GM19455 (cell line): ENCODE measurements at regions not wholly inside any gene's neighbourhood (a gene's known extent, or its start where the extent isn't known, plus 50 kb on each side); places are given as distances from the start of the nearest gene placed in this dataset.
A peak's percentile ranks its signal among the peaks of the same experiment; 100 is the strongest.

Experiments used
- ATAC-seq: cut with Tn5 transposase; IDR thresholded peaks from one replicate; pipeline ENCODE4 v1.9.1; 2021; ENCODE audit not compliant: unreplicated experiment

DNA sequence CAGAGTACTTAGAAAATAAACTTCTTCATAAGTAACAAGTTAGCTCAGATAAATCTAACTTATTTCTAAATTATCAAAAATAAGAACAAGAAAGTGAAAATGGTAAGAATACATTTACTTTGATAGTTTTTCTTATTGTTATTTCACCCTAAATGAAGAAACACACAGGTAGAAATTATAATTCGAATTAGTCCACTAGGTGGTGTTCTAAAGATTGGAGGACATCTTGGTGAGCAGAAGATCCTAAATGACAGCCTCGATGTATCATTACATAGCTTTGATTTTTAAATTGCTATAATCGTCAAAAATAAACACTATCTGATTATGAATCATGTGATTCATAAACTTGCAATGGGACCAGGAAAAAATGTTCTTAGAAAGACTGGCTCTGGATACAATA, 280.8 kb upstream of the UBE2E2 start:
- no peak for ATAC-seq

DNA sequence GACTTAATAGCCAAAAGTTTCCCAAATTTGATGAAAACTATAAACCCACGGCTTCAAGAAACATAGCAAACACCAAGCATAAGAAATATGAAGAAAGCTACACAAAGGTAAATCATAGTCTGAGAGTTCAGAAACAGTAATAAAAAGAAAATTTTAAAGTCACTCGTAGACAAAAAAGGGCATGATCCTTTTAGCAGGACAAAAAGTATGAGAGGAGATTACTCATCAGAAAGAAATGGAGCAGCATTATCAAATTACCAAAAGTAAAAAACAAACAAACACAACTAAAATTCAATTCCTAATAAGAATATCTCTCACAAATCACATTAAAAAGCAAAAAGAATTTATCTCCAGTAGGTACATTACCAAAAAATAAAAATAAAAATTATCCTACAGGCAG, 279.4 kb upstream of the UBE2E2 start:
- no peak for ATAC-seq

DNA sequence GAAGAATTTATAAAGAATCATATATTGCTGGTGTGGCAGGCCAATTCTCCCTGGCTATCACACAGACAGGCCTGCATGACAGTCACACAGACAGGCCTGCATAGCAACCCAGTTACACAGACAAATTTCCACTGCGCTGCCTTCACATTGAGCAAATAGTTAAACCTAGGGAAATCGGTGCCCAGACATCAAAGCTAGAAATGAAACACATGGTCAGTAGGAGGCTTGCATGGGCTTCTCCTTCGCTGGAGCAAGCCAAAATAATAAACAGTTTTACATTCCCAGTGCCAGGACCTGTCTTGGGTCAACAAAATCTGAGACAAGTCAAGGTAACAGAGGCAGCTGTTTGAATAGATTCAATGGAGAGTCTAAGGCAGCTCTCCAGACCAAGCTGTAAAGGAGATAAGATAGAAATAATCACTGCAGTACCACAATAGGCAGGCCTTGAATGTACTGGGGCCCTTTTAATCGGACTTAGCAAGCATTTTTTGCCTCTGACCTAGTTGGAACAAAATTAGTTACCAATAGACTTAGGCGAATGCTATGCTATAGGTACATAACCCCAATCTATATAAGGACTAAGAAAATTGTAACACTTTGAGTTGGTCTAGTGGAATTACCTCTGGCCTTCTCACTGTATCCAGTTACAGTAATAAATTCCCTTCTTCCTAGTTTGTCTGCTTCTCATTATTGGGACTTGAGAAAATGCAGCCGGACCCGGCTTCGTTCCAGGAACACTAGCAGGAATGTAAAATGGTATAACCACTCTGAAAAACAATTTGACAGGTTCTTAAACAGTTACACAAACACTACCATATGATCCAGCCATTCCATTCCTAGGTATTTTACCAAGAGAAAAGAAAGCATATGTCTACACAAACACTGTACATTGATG, 274.7 kb upstream of the UBE2E2 start:
- ATAC-seq, result no peak

DNA sequence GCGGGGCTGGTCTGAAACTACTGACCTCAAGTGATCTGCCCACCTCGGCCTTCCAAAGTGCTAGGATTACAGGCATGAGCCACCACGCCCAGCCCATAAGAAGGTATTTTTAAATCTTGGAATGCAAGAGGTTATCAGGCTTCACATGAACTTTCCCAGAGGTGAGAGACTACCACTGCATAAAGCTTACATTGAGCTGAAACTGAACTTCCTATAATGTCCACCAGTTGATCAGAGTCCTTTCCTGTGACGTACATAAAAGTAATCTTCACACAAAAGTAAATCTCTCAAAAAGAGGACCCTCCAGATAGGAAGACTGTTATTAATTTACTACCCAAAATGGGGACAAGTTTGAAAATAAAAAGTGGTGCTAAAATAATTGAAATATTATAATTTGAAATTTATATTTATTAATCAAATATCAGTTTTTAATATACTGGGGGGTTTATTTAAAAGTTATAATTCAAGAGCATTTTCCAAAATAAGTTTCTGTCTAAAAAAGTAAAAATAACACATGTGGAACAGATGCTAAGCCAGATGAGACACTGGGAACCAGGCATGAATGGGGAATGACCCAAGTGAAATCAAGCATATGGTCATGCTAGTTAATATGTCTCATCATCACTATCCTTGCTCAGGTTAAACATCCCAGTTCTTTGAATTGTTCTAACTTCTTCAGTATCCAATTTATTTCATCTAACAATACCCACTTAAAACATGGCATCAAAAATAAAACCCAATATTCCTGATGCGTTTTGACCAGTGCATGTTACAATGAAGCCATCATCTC, 269.9 kb upstream of the UBE2E2 start:
- ATAC-seq, result no peak

DNA sequence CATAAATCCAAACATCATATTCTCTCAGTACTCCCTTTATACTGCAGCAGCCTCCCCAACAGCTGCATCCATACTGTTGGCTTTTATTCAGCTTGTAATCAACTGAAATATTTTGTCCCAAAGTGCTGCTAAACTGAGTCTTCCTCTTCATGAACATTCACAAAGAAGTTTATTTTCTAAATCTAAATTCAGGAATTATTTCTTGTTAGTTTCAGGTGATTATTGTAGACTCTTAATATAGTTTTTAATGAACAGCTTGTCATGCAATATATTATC, 269.3 kb upstream of the UBE2E2 start:
- ATAC-seq, result no peak

DNA sequence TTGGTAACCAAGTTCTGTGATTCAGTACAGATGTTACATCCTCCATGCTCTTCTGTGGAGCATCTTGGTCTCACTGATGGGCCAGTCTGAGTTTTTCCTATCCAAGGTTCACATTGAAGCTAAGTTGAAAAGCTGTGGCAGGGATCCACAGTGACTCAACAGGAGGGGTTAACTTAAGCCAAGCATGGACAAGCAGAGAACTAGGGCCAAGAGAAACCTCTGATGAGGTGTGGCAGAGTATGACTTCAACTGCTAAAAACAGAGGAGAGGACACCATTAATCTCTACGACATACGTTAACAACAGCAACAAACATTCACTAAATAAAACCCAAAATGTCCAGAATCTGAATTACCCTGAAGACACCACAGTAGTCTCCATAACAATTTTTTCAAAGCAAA, 268.1 kb upstream of the UBE2E2 start:
- no peak for ATAC-seq

DNA sequence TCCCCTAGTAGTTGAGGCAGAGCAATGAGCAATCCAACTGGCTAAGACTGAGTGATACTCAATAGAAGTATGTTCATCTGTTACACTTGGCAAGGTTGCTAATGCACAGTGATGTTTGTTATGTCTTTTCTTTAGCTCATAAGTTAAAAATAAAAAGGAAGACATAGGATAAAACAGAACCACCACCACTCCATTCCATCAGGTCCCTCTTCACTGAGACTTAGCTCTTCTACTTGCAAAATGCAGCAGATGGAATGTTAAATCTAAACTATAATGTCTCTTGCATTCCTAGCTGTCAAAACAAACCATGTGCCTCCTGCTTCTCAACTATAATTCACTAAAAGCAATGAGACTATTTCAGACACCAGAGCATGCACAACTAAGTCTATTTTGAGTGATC, 265.6 kb upstream of the UBE2E2 start:
- no peak for ATAC-seq

DNA sequence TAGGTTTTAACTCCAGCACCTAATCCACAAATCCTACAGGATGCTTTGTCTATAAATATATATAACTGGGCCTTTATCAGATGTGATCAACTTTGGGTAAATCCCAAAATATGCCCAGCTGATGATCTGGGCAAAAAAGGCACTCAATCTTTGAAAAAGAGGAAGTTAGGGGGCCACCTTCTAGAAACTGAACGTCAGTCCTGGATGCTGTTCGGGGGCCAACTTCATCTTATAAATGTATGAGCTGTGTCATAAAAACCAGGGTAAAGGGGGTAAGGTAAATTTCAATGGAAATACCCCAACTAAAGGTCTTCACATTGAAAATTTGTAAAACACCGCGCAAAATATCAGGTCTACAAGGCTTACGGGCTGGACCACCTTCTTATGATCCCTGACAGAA, 264.4 kb upstream of the UBE2E2 start:
- no peak for ATAC-seq

DNA sequence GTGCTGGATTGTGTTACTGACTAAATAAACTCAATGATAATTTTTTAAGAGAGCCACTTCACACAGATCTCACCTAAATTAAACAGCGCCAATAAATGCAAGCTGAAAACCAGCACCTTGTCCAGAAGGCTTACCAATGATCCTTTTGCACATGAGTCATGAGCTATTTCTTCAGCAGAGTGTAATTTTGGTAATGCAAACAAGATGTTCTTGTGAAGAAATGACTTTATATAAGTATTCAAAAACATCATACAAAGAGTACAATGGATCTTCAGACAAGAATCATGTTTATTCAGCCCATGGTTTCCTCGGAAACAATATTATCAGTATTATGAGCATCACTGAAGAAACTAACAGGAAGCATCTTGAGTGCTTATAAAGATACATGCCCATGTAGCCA, 263.8 kb upstream of the UBE2E2 start:
- ATAC-seq, result no peak

DNA sequence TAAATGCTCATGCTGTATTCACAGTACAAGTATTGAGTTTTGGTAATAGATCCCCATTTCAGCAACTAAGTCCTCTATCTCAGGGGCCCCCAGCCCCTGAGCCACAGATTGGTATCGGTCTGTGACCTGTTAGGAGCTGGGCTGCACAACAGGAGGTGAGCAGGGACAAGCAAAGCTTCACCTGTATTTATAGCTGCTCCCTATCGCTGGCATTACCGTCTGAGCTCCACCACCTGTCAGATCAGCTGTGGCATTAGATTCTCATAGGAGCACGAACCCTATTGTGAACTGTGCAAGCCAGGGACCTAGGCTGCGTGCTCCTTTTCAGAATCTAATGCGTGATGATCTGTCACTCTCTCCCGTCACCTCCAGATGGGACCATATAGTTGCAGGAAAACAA, 262.8 kb upstream of the UBE2E2 start:
- no peak for ATAC-seq

DNA sequence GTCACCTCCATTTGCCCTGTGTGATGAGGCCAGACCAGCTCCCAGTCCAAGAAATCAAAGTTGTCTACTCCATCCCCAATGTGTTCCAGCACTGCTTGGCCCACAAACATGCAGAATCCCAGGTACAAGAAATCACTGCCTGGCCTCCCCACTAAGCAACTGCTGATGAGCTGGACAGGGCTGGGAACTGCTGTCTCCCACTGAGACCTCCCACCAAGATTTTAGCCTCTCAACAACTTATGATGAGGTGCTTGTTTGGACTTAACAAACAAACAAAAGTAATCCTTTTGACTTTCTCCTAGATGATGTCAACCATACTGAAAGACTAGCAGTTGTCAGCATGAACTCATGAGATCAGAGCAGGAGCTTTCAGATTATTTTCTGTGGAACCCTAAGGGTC, 260.1 kb upstream of the UBE2E2 start:
- ATAC-seq, result no peak

DNA sequence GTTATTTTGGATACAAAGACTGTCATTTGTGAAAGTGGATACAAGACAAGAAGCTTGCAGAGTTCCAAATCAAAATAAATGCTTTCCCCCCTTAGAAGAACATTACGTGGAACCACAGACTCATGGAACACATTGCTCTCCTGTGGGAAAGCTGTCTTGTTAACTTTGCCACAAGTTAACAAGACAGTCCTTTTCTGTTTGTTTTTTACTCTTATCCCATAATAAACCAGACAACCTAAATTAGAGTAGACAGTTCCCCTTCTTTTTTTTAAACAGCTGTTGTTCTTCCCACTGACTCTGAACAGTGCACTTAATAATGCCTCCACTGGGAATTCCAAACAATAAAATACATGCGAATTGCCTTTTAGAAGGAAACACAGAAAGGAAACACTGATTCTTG, 255.3 kb upstream of the UBE2E2 start:
- no peak for ATAC-seq

DNA sequence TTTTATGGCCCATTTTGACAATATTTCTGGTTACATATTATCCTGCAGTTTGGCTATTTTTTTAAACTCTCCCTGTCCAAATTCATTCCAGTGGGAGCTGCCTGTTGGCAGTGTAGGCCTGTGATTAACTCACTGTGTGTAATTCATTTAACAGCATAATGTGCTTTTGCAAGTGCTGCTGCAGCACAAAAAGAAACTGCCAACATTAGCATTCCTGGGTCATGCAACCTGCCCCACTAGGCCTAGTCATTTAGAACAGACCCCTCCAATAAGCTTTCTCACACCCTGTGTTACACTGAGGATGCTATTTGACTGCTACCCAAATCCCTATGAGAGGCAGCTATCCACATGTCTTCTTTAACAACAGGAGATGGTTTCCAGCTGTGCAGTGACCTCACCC, 251.2 kb upstream of the UBE2E2 start:
- ATAC-seq, result no peak

DNA sequence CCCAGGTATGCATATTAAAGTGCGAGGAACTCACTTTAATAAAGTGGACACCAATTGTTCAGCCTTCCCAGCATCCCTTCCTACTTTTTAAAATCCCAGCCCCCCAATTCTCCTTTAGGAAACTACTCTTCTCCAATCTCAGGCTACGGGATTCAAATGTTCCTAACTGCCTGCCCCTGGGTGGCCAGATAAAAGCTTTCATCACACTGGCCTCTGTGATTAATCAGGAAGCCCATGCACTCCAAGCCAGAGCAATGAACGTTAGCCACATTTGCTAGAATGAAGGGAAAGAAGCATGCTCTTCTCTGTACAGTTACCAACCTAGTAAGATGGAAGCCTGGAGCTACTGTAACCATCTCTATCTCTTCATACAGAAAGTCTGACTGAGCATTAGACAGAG, 250.3 kb upstream of the UBE2E2 start:
- ATAC-seq, result no peak

DNA sequence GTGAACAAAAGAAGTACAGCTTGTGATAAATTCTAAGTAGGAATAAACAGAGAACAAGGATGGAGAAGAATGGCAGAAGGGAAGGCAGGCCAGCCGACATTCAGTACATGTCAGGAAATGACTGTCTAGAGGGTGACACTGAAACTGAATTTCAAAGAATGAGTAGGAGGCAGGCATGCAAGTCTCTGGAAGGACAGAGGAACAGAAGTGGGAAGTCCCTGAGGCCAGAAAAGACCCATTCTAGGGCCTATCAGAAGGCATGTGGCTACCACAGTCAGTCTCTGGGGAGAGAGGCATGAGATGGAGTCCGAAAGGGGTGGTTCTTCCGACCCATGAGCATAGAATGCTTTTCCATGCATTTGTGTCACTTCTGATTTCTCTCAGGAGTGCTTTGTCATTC, 243.5 kb upstream of the UBE2E2 start:
- ATAC-seq, result peak; percentile 84

DNA sequence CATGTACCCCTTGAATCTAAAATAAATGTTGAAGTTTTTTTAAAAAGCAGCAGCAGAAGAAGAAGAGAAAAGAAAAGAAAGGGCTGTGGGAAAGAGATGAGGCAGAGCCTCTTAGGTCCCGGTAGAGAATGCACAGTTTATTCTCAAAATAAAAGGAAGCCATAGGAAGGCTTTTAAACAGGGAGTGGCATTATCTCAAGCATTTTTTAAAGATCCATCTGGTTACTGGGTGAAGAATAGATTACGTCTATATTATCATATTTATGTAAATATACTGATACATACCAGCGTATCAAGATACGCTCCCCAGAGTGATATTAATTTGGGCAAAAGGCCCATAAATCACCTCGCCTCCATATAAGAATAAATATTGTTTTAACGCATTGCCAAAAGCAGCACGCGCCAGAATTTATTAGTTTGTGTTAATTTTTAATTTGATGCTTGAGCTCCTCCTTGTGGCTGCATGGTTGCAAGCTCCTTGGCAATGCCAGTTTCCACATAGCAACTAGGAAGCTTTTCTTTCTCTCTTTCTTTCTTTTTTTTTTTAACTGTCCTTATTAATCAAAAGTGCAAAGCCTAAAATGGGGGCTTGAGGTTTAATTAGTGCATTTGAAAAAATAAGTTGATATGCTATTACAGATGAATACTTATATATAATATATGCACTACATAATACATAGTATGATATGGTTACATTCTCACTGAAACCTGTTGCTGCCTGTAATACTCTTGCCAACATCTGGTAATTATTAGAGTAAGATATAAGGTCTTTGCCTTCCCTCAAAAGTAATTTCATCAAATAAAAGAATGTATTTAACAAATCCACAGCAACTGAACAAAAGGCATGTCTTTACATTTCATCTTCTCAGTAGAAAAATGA, 242.8 kb upstream of the UBE2E2 start:
- peak; percentile 46 for ATAC-seq

DNA sequence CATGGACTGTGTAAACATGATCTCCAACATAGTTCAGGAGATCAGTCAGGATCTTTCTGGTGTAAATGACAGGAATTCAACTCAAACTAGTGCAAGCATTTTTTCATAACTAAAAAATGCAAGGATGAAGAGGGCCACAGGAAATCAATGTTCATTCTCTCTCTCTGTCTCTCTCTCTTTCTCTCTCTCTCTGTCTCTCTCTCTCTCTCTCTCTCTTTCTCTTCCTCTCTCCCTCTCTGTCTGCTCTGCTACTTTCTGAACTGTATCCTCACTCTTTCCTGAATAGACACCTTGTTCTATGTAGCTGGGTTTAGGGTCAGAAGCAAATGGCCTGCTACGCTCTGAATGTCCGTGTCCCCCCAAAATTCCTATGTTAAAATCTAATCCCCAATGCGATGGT, 240.9 kb upstream of the UBE2E2 start:
- ATAC-seq, result no peak

DNA sequence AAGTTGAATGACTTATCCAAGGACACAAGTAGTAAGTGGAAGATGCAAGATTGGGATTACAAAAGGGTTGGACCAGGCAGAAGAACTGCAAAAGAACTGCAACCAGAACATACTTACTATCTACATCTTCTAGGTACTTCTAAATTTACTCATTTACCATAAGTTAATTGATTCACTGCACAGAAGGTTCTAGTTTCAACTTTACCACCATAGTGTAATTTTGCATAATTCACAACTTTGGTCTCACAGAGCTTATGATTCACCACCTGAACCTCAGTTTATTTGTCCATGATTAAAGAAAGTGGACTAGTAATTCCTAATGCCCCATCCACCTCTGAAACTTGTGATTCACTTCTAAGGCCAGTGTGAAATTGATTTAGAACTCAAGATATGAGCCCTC, 236.8 kb upstream of the UBE2E2 start:
- ATAC-seq, result no peak

DNA sequence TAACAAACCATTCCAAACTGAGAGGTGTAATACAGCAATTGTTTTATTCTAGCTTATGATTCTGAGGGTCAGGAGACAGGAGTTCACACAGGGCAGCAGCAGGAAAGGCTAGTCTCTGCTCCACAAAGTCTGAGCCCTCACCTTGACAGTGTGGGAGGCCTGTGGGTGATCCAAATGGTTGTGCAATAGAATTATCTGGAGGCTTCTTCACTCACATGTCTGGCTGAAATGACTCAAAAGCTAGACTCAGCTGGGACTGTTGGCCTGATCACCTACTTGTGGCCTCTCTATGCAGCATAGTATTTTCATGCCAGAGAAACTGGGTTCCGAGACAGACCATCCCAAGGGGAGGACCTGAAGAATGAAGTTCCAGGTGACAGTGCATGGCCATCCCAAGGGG, 233.9 kb upstream of the UBE2E2 start:
- ATAC-seq, result no peak

DNA sequence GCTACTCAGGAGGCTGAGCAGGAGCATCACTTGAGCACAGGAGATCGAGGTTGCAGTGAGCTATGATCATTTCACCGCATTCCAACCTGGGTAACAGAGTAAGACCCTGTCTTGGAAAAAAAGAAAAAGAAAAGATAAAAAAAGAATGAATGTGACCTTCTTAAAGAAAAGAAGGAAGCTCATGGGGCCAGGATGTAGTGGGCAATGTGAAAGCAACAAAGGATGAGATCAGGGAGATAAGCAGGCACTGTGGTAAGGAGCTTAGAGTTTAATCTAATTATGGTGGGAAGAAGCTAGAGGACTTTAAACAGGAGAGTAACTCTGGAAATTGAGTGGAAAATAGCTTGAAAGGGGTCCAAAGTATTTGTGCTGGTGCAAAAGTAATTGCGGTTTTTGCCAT, 231.6 kb upstream of the UBE2E2 start:
- ATAC-seq, result no peak

DNA sequence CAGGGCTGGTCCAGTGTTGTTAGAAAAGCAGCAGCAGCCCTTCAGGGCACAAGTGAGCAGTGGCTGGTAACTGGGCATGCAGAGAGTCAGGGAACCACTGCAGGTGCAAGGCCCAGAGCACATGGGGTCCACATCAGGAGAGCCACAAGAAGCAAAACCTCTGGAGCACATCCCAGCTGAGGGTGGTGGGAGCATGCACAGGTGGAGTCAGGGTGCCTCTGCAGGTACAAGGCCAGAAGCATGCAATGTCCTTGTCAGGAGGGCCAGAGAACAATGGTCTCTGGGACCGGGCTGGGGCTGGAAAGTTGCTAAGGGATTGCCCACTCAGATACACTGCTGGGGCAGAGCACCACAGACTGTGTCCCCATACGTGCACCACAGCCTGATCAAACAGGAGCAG, 226.1 kb upstream of the UBE2E2 start:
- ATAC-seq, result no peak
